ENCODE measurements at regions not wholly inside any gene's neighbourhood (a gene's known extent, or its start where the extent isn't known, plus 50 kb on each side); places are given as distances from the start of the nearest gene placed in this dataset.

- no peak overlapping the region for H3K4me3 ChIP-seq
- H3K4me1 ChIP-seq: no peaks in the 10 kb centered on the region
- H3K27me3 ChIP-seq: no peaks in the 10 kb centered on the region
- no peak overlapping the region for H3K27ac ChIP-seq
- TF ChIP-seq POLR2A (IDR thresholded peaks at IDR 0.05) (no peak), CTCF (IDR thresholded peaks at IDR 0.05 in 4 of 5, conservative IDR thresholded peaks at IDR 0.05 in 1 of 5) (no peak)
- ATAC-seq (no peak), DNase-seq (no peak)
- in situ Hi-C loops (cut with MboI; ENCODE audit: low sequenced_read_pairs in 4 of 4): no loop called here
- H3K9me3 ChIP-seq: no peaks in the 10 kb centered on the region
- intact Hi-C loops (cut with DNase I; ENCODE audit: low total_unique reads): no loop called here
- H3K36me3 ChIP-seq: no peaks in the 10 kb centered on the region
These were observed 211.3 kb upstream of the HAAO start for GRCh38 chr2:43003702-43004101.

- in situ Hi-C loops (cut with MboI; ENCODE audit: low sequenced_read_pairs in 4 of 4) (no loop called here), intact Hi-C loops (cut with DNase I; ENCODE audit: low total_unique reads) (no loop called here)
- DNase-seq (no peak), ATAC-seq (no peak)
- H3K36me3 ChIP-seq: no peaks in the 10 kb centered on the region
- H3K27me3 ChIP-seq: no peaks in the 10 kb centered on the region
- H3K9me3 ChIP-seq: no peaks in the 10 kb centered on the region
- H3K4me1 ChIP-seq: no peaks in the 10 kb centered on the region
- no peak for TF ChIP-seq CTCF (IDR thresholded peaks at IDR 0.05 in 4 of 5, conservative IDR thresholded peaks at IDR 0.05 in 1 of 5)
- H3K27ac ChIP-seq: no peak overlapping the region
- no peak overlapping the region for H3K4me3 ChIP-seq
These were observed 209.5 kb upstream of the HAAO start for GRCh38 chr2:43001787-43002468.

DNA sequence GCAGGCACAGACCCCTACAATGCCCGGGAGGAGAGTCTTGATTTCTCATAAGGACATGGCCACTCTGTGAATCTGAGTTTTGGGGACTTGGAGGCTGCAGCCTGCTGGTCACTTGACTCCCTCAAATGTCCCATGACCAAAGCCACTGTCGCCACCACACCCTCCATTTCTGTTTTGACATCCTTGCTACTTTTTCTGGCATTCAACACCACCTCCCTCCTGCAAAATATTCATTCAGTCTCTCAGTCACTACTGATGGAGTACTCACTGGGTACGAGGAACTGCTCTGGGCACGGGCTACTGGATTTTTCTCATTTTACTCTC lies 208.6 kb upstream of the HAAO start:
- no peak for DNase-seq
- H3K36me3 ChIP-seq: no peaks in the 10 kb centered on the region
- H3K4me3 ChIP-seq: no peak overlapping the region
- H3K27ac ChIP-seq: no peak overlapping the region
- intact Hi-C loops (cut with DNase I; ENCODE audit: low total_unique reads) (no loop called here), in situ Hi-C loops (cut with MboI; ENCODE audit: low sequenced_read_pairs in 4 of 4) (no loop called here)
- ATAC-seq: no peak
- no peaks in the 10 kb centered on the region for H3K4me1 ChIP-seq
- H3K9me3 ChIP-seq: no peaks in the 10 kb centered on the region
- no peaks in the 10 kb centered on the region for H3K27me3 ChIP-seq
- TF ChIP-seq POLR2A (IDR thresholded peaks at IDR 0.05): no peak
- no peak for TF ChIP-seq CTCF (IDR thresholded peaks at IDR 0.05 in 4 of 5, conservative IDR thresholded peaks at IDR 0.05 in 1 of 5)

DNA sequence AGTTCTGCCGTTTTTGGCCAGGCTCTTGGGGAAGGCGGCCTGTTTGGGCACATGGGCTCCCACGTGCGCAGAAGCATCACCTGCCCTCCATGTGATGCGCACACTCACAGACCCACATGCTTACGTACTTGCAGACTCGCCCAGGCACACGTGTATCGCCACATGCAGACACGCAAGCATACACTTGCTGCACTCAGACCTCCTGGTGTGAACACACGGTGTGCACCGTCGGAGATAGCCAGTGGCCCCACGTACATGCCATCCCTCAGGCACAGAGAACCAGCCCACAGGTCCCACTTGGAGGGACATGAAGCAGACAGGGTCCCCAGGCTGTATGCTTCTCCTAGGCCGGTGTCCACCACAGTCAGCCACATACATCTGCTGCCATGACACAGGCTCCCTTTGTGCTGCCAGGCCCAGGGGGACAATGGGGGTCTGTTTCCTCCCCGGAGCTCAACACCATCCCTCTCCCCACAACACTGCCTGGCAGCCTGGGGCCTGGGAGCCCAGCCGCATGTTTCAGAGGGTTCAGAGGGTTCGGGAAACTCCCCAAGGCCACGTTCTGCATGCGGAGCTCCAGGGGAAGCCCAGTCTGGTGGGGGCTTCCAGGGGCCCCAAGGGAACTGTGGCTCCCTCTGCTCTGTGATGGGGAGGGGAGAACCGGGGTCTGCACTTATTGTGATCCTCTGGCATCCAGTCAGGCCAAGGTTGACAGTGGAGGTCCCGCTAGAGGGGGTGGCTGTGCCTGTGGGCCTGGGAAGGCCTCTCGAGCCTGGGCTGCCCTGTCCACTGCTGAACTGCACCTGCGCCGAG lies 208.1 kb upstream of the HAAO start:
- ATAC-seq (no peak), DNase-seq (no peak)
- in situ Hi-C loops (cut with MboI; ENCODE audit: low sequenced_read_pairs in 4 of 4): no loop called here
- Histone ChIP-seq H3K36me3 (no peaks in the 10 kb centered on the region), H3K27me3 (no peaks in the 10 kb centered on the region), H3K4me3 (no peak overlapping the region), H3K27ac (no peak overlapping the region), H3K4me1 (no peaks in the 10 kb centered on the region), H3K9me3 (no peaks in the 10 kb centered on the region)
- intact Hi-C loops (cut with DNase I; ENCODE audit: low total_unique reads): no loop called here
- TF ChIP-seq POLR2A (IDR thresholded peaks at IDR 0.05) (no peak), CTCF (IDR thresholded peaks at IDR 0.05 in 4 of 5, conservative IDR thresholded peaks at IDR 0.05 in 1 of 5) (no peak)

Data from gastrocnemius medialis (tissue), 4 donors.